ENCODE measurements at regions not wholly inside any gene's neighbourhood (a gene's known extent, or its start where the extent isn't known, plus 50 kb on each side); places are given as distances from the start of the nearest gene placed in this dataset.

GRCh38 chr6:62570372-62570771 is 284.3 kb upstream of the KHDRBS2 start (continued):
- TF ChIP-seq STAT1 (IDR thresholded peaks at IDR 0.05; ENCODE audit: unreplicated experiment) = no peak
- TF ChIP-seq ZNF331 (CRISPR knock-in tag; IDR thresholded peaks at IDR 0.05; ENCODE audit: low read depth) = no peak
- no peak for TF ChIP-seq ZNF114 (CRISPR knock-in tag; IDR thresholded peaks at IDR 0.05)
- TF ChIP-seq ETS1 (IDR thresholded peaks at IDR 0.05) = no peak

DNA sequence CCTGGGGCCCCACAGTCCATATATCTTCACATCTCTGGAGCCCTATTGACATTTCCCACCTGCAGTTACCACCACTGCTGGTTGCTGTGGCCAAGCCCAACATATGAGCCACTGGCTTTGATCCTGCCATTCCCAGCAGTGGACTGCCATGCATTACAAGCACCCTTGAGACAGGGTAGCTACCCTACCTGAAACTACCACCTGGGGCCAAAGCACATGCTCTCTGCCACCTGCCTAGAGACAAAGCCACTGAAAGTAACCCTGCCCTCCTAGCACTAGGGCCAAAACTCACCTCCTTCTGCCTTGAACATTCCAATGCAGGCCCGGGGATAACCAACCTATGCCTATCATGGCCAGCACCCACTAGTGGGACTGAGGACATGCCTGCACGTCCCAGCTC is 255.5 kb upstream of the KHDRBS2 start:
- no peaks in the 10 kb centered on the region for H3K79me2 ChIP-seq (replicated peaks; ENCODE audit: insufficient read depth)
- no peaks in the 10 kb centered on the region for H4K20me1 ChIP-seq (replicated peaks; ENCODE audit: insufficient read depth)
- Mint-ChIP-seq H3K27ac (no peak overlapping the region), H3K4me3 (no peak overlapping the region), H3K9me3 (peaks cover 9% of the 10 kb centered on the region), H3K27me3 (ENCODE audit: insufficient read depth, low read depth, poor library complexity) (peaks cover 4% of the 10 kb centered on the region), H3K36me3 (ENCODE audit: low read depth) (no peaks in the 10 kb centered on the region), H3K4me1 (no peaks in the 10 kb centered on the region)
- H3K4me1 ChIP-seq (ENCODE audit: insufficient read depth) = no peaks in the 10 kb centered on the region
- no peak overlapping the region for H3K4me2 ChIP-seq
- H2AFZ ChIP-seq = no peak overlapping the region
- DNase-seq (ENCODE audit: low spot score) (no peak), ATAC-seq (no peak)
- no peaks in the 10 kb centered on the region for H3K27me3 ChIP-seq (ENCODE audit: insufficient read depth)
- H3K27ac ChIP-seq (ENCODE audit: low read depth) = no peak overlapping the region
- H3K9me2 ChIP-seq (ENCODE audit: insufficient read depth) = no peaks in the 10 kb centered on the region
- no peaks in the 10 kb centered on the region for H3K36me3 ChIP-seq (ENCODE audit: insufficient read depth)
- H3F3A ChIP-seq (replicated peaks; ENCODE audit: low read depth) = no peaks in the 10 kb centered on the region
- no peak overlapping the region for H3K4me3 ChIP-seq
- TF ChIP-seq JUNB (IDR thresholded peaks at IDR 0.05; ENCODE audit: unreplicated experiment) (no peak), NANOG (IDR thresholded peaks at IDR 0.05; ENCODE audit: borderline replicate concordance) (no peak), STAT1 (IDR thresholded peaks at IDR 0.05; ENCODE audit: unreplicated experiment) (no peak), ZNF114 (CRISPR knock-in tag; IDR thresholded peaks at IDR 0.05) (no peak), EZH2phosphoT487 (IDR thresholded peaks at IDR 0.05; ENCODE audit: unreplicated experiment) (no peak), POLR2AphosphoS5 (IDR thresholded peaks at IDR 0.05; ENCODE audit: low read depth) (no peak), ZNF331 (CRISPR knock-in tag; IDR thresholded peaks at IDR 0.05; ENCODE audit: low read depth) (no peak), EZH2 (IDR thresholded peaks at IDR 0.05; ENCODE audit: low read depth, unreplicated experiment) (no peak), ETS1 (IDR thresholded peaks at IDR 0.05) (no peak)
- TF ChIP-seq, protein P1, sequence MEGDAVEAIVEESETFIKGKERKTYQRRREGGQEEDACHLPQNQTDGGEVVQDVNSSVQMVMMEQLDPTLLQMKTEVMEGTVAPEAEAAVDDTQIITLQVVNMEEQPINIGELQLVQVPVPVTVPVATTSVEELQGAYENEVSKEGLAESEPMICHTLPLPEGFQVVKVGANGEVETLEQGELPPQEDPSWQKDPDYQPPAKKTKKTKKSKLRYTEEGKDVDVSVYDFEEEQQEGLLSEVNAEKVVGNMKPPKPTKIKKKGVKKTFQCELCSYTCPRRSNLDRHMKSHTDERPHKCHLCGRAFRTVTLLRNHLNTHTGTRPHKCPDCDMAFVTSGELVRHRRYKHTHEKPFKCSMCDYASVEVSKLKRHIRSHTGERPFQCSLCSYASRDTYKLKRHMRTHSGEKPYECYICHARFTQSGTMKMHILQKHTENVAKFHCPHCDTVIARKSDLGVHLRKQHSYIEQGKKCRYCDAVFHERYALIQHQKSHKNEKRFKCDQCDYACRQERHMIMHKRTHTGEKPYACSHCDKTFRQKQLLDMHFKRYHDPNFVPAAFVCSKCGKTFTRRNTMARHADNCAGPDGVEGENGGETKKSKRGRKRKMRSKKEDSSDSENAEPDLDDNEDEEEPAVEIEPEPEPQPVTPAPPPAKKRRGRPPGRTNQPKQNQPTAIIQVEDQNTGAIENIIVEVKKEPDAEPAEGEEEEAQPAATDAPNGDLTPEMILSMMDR (conservative IDR thresholded peaks at IDR 0.05; ENCODE audit: low read depth in 2 of 2) = no peak
- TF ChIP-seq, protein P2, sequence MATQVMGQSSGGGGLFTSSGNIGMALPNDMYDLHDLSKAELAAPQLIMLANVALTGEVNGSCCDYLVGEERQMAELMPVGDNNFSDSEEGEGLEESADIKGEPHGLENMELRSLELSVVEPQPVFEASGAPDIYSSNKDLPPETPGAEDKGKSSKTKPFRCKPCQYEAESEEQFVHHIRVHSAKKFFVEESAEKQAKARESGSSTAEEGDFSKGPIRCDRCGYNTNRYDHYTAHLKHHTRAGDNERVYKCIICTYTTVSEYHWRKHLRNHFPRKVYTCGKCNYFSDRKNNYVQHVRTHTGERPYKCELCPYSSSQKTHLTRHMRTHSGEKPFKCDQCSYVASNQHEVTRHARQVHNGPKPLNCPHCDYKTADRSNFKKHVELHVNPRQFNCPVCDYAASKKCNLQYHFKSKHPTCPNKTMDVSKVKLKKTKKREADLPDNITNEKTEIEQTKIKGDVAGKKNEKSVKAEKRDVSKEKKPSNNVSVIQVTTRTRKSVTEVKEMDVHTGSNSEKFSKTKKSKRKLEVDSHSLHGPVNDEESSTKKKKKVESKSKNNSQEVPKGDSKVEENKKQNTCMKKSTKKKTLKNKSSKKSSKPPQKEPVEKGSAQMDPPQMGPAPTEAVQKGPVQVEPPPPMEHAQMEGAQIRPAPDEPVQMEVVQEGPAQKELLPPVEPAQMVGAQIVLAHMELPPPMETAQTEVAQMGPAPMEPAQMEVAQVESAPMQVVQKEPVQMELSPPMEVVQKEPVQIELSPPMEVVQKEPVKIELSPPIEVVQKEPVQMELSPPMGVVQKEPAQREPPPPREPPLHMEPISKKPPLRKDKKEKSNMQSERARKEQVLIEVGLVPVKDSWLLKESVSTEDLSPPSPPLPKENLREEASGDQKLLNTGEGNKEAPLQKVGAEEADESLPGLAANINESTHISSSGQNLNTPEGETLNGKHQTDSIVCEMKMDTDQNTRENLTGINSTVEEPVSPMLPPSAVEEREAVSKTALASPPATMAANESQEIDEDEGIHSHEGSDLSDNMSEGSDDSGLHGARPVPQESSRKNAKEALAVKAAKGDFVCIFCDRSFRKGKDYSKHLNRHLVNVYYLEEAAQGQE (IDR thresholded peaks at IDR 0.05; ENCODE audit: unreplicated experiment) = no peak
- TF ChIP-seq, protein P3, sequence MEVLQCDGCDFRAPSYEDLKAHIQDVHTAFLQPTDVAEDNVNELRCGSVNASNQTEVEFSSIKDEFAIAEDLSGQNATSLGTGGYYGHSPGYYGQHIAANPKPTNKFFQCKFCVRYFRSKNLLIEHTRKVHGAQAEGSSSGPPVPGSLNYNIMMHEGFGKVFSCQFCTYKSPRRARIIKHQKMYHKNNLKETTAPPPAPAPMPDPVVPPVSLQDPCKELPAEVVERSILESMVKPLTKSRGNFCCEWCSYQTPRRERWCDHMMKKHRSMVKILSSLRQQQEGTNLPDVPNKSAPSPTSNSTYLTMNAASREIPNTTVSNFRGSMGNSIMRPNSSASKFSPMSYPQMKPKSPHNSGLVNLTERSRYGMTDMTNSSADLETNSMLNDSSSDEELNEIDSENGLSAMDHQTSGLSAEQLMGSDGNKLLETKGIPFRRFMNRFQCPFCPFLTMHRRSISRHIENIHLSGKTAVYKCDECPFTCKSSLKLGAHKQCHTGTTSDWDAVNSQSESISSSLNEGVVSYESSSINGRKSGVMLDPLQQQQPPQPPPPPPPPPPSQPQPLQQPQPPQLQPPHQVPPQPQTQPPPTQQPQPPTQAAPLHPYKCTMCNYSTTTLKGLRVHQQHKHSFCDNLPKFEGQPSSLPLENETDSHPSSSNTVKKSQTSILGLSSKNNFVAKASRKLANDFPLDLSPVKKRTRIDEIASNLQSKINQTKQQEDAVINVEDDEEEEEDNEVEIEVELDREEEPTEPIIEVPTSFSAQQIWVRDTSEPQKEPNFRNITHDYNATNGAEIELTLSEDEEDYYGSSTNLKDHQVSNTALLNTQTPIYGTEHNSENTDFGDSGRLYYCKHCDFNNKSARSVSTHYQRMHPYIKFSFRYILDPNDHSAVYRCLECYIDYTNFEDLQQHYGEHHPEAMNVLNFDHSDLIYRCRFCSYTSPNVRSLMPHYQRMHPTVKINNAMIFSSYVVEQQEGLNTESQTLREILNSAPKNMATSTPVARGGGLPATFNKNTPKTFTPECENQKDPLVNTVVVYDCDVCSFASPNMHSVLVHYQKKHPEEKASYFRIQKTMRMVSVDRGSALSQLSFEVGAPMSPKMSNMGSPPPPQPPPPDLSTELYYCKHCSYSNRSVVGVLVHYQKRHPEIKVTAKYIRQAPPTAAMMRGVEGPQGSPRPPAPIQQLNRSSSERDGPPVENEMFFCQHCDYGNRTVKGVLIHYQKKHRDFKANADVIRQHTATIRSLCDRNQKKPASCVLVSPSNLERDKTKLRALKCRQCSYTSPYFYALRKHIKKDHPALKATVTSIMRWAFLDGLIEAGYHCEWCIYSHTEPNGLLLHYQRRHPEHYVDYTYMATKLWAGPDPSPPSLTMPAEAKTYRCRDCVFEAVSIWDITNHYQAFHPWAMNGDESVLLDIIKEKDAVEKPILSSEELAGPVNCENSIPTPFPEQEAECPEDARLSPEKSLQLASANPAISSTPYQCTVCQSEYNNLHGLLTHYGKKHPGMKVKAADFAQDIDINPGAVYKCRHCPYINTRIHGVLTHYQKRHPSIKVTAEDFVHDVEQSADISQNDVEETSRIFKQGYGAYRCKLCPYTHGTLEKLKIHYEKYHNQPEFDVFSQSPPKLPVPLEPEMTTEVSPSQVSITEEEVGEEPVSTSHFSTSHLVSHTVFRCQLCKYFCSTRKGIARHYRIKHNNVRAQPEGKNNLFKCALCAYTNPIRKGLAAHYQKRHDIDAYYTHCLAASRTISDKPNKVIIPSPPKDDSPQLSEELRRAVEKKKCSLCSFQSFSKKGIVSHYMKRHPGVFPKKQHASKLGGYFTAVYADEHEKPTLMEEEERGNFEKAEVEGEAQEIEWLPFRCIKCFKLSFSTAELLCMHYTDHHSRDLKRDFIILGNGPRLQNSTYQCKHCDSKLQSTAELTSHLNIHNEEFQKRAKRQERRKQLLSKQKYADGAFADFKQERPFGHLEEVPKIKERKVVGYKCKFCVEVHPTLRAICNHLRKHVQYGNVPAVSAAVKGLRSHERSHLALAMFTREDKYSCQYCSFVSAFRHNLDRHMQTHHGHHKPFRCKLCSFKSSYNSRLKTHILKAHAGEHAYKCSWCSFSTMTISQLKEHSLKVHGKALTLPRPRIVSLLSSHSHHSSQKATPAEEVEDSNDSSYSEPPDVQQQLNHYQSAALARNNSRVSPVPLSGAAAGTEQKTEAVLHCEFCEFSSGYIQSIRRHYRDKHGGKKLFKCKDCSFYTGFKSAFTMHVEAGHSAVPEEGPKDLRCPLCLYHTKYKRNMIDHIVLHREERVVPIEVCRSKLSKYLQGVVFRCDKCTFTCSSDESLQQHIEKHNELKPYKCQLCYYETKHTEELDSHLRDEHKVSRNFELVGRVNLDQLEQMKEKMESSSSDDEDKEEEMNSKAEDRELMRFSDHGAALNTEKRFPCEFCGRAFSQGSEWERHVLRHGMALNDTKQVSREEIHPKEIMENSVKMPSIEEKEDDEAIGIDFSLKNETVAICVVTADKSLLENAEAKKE (CRISPR knock-in tag; IDR thresholded peaks at IDR 0.05) = no peak

All from GM23338 (cell line).